KMS-11 (cell line): ENCODE measurements at regions not wholly inside any gene's neighbourhood (a gene's known extent, or its start where the extent isn't known, plus 50 kb on each side); places are given as distances from the start of the nearest gene placed in this dataset.

Experiments
- H2AFZ ChIP-seq: fragments of 200-600 bp; sonication (generic); 2 replicates; pipeline ENCODE4 v1.6.1; 2016; ENCODE audit warnings: antibody characterized with exemption, mixed run types, low read depth
- H3K27ac ChIP-seq: fragments of 200-600 bp; sonication (generic); 2 replicates; pipeline ENCODE4 v1.6.1; 2016; ENCODE audit warnings: mild to moderate bottlenecking, mixed run types
- H3K27me3 ChIP-seq: fragments of 200-600 bp; sonication (generic); 2 replicates; pipeline ENCODE4 v1.6.1; 2017; ENCODE audit warnings: mild to moderate bottlenecking, low read depth, mixed run types, moderate library complexity; ENCODE audit not compliant: insufficient read depth
- H3K36me3 ChIP-seq: fragments of 200-600 bp; sonication (generic); 2 replicates; pipeline ENCODE4 v1.6.1; 2017; ENCODE audit warnings: mild to moderate bottlenecking, mixed run types; ENCODE audit not compliant: insufficient read depth
- H3K4me1 ChIP-seq: fragments of 200-600 bp; sonication (generic); 2 replicates; pipeline ENCODE4 v1.6.1; 2016; ENCODE audit warnings: mild to moderate bottlenecking, low read depth, mixed run types; ENCODE audit not compliant: poor library complexity, severe bottlenecking
- H3K4me2 ChIP-seq: fragments of 200-600 bp; sonication (generic); 2 replicates; pipeline ENCODE4 v1.7.0; 2016; ENCODE audit warnings: mild to moderate bottlenecking, mixed run types
- H3K4me3 ChIP-seq: fragments of 200-600 bp; sonication (generic); IDR thresholded peaks from 2 replicates; pipeline ENCODE4 v1.6.1; 2017; ENCODE audit warnings: low read depth, low read length, mixed read lengths; ENCODE audit not compliant: insufficient read depth
- H3K79me2 ChIP-seq: fragments of 200-600 bp; sonication (generic); 2 replicates; pipeline ENCODE4 v1.6.1; 2016; ENCODE audit warnings: low read depth, mixed run types; ENCODE audit not compliant: insufficient read depth
- H3K9ac ChIP-seq: fragments of 200-600 bp; sonication (generic); 2 replicates; pipeline ENCODE4 v1.6.1; 2016; ENCODE audit warnings: mild to moderate bottlenecking, mixed run types
- H4K20me1 ChIP-seq: fragments of 200-600 bp; sonication (generic); 2 replicates; pipeline ENCODE4 v1.6.1; 2016; ENCODE audit warnings: mild to moderate bottlenecking, mixed run types; ENCODE audit not compliant: insufficient read depth
- CTCF ChIP-seq: fragments of 200-600 bp; sonication (generic); conservative IDR thresholded peaks from 2 replicates; pipeline ENCODE4 v1.6.1; 2017; ENCODE audit warnings: low read depth, mild to moderate bottlenecking, antibody characterized with exemption, low read length, moderate library complexity, mixed read lengths

GRCh38 chr7:18292584-18292983, 203.0 kb upstream of the HDAC9 start:
- Histone ChIP-seq H3K4me1 (no peaks in the 10 kb centered on the region), H3K27ac (no peak overlapping the region), H3K79me2 (no peaks in the 10 kb centered on the region), H3K27me3 (no peaks in the 10 kb centered on the region), H3K4me3 (no peak overlapping the region), H3K4me2 (no peak overlapping the region), H3K36me3 (no peaks in the 10 kb centered on the region), H4K20me1 (no peaks in the 10 kb centered on the region), H3K9ac (no peak overlapping the region), H2AFZ (no peak overlapping the region)
- no peak for TF ChIP-seq CTCF

DNA sequence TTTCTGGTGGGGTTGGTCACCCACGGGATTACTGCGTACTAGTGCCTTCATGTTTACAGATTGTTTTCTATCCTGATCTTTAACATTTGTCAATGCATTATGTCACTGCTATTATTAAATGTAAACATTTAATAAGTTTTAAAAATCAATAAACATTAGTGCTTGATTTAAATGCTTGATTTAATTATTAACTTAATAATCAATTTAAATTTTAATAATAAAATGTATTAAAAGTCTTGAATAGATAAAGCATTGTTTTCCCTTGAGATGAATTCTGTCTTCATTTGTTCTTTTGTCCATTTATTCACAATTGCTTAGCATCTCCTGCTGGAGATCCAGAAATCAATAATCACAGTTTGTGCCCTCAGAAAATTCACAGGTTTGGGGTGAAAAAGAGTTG, 201.8 kb upstream of the HDAC9 start:
- TF ChIP-seq CTCF: no peak
- Histone ChIP-seq H3K9ac (no peak overlapping the region), H3K27me3 (no peaks in the 10 kb centered on the region), H3K4me1 (no peaks in the 10 kb centered on the region), H3K4me3 (no peak overlapping the region), H3K79me2 (no peaks in the 10 kb centered on the region), H3K36me3 (no peaks in the 10 kb centered on the region), H2AFZ (no peak overlapping the region), H3K4me2 (no peak overlapping the region), H4K20me1 (no peaks in the 10 kb centered on the region), H3K27ac (no peak overlapping the region)

GRCh38 chr7:18294411-18294810, 201.1 kb upstream of the HDAC9 start:
- no peak for TF ChIP-seq CTCF
- Histone ChIP-seq H3K27me3 (no peaks in the 10 kb centered on the region), H3K4me1 (no peaks in the 10 kb centered on the region), H3K9ac (no peak overlapping the region), H3K4me2 (no peak overlapping the region), H3K27ac (no peak overlapping the region), H3K36me3 (no peaks in the 10 kb centered on the region), H3K79me2 (no peaks in the 10 kb centered on the region), H2AFZ (no peak overlapping the region), H3K4me3 (no peak overlapping the region), H4K20me1 (no peaks in the 10 kb centered on the region)

- TF ChIP-seq CTCF: no peak
Observed at GRCh38 chr7:18295781-18296423, 199.6 kb upstream of the HDAC9 start.

More at GRCh38 chr7:18295781-18296423, 199.6 kb upstream of the HDAC9 start:
- no peak overlapping the region for H3K4me3 ChIP-seq
- no peaks in the 10 kb centered on the region for H3K4me1 ChIP-seq
- no peaks in the 10 kb centered on the region for H3K79me2 ChIP-seq
- H3K27ac ChIP-seq: no peak overlapping the region
- H2AFZ ChIP-seq: no peak overlapping the region
- no peak overlapping the region for H3K4me2 ChIP-seq
- H4K20me1 ChIP-seq: no peaks in the 10 kb centered on the region
- H3K27me3 ChIP-seq: no peaks in the 10 kb centered on the region
- no peak overlapping the region for H3K9ac ChIP-seq
- H3K36me3 ChIP-seq: no peaks in the 10 kb centered on the region
